ENCODE measurements at regions not wholly inside any gene's neighbourhood (a gene's known extent, or its start where the extent isn't known, plus 50 kb on each side); places are given as distances from the start of the nearest gene placed in this dataset.

- DNase-seq (ENCODE audit: low spot score) = no peak
- Histone ChIP-seq H3K27me3 (no peaks in the 10 kb centered on the region), H3K4me3 (no peak overlapping the region), H3K4me1 (no peaks in the 10 kb centered on the region), H3K27ac (no peak overlapping the region), H3K9me3 (no peaks in the 10 kb centered on the region), H3K36me3 (no peaks in the 10 kb centered on the region)
- no peak for TF ChIP-seq CTCF (IDR thresholded peaks at IDR 0.05)
These were observed 329.5 kb downstream of the MIAT start for GRCh38 chr22:26986884-26987283.

GRCh38 chr22:26990503-26991189 is 333.3 kb downstream of the MIAT start:
- Histone ChIP-seq H3K27ac (no peak overlapping the region), H3K27me3 (no peaks in the 10 kb centered on the region), H3K4me1 (no peaks in the 10 kb centered on the region), H3K4me3 (no peak overlapping the region), H3K9me3 (no peaks in the 10 kb centered on the region), H3K36me3 (no peaks in the 10 kb centered on the region)
- no peak for DNase-seq (ENCODE audit: low spot score)
- TF ChIP-seq CTCF (IDR thresholded peaks at IDR 0.05) = no peak

GRCh38 chr22:26992556-26992955 is 335.2 kb downstream of the MIAT start:
- H3K4me1 ChIP-seq = no peaks in the 10 kb centered on the region
- H3K36me3 ChIP-seq = no peaks in the 10 kb centered on the region
- H3K27ac ChIP-seq = no peak overlapping the region
- no peak overlapping the region for H3K4me3 ChIP-seq
- no peaks in the 10 kb centered on the region for H3K9me3 ChIP-seq
- no peak for DNase-seq (ENCODE audit: low spot score)
- TF ChIP-seq CTCF (IDR thresholded peaks at IDR 0.05) = no peak
- no peaks in the 10 kb centered on the region for H3K27me3 ChIP-seq

- no peaks in the 10 kb centered on the region for H3K27me3 ChIP-seq
These were observed 336.5 kb downstream of the MIAT start for GRCh38 chr22:26993886-26994285.

GRCh38 chr22:26994801-26995200 is 337.4 kb downstream of the MIAT start:
- Histone ChIP-seq H3K4me3 (no peak overlapping the region), H3K36me3 (no peaks in the 10 kb centered on the region), H3K27ac (no peak overlapping the region), H3K9me3 (no peaks in the 10 kb centered on the region), H3K4me1 (no peaks in the 10 kb centered on the region), H3K27me3 (no peaks in the 10 kb centered on the region)
- TF ChIP-seq CTCF (IDR thresholded peaks at IDR 0.05) = no peak
- DNase-seq (ENCODE audit: low spot score) = no peak

More at GRCh38 chr22:26993886-26994285, 336.5 kb downstream of the MIAT start:
- DNase-seq (ENCODE audit: low spot score) = no peak
- Histone ChIP-seq H3K36me3 (no peaks in the 10 kb centered on the region), H3K4me3 (no peak overlapping the region), H3K9me3 (no peaks in the 10 kb centered on the region), H3K27ac (no peak overlapping the region), H3K4me1 (no peaks in the 10 kb centered on the region)
- no peak for TF ChIP-seq CTCF (IDR thresholded peaks at IDR 0.05)

GRCh38 chr22:26995235-26995634 is 337.8 kb downstream of the MIAT start:
- H3K9me3 ChIP-seq = no peaks in the 10 kb centered on the region
- no peak overlapping the region for H3K4me3 ChIP-seq
- DNase-seq (ENCODE audit: low spot score) = no peak
- no peaks in the 10 kb centered on the region for H3K36me3 ChIP-seq
- no peak overlapping the region for H3K27ac ChIP-seq
- TF ChIP-seq CTCF (IDR thresholded peaks at IDR 0.05) = no peak
- H3K27me3 ChIP-seq = no peaks in the 10 kb centered on the region
- no peaks in the 10 kb centered on the region for H3K4me1 ChIP-seq

All from right atrium auricular region (tissue), 2 donors.